Testis (tissue), 2 donors: ENCODE measurements at regions not wholly inside any gene's neighbourhood (a gene's known extent, or its start where the extent isn't known, plus 50 kb on each side); places are given as distances from the start of the nearest gene placed in this dataset.

Experiments used
- CTCF ChIP-seq, 3 experiments: fragments of 450-650 bp in 2 of 3; fragments of 200-600 bp in 1 of 3; sonication (generic) in 1 of 3; IDR thresholded peaks; one replicate each; pipeline ENCODE4 v1.5.1; 2016 to 2019; ENCODE audit warnings: antibody characterized with exemption in 3 of 3, mild to moderate bottlenecking in 2 of 3, moderate library complexity in 1 of 3
- POLR2A ChIP-seq: fragments of 450-650 bp; IDR thresholded peaks from one replicate; pipeline ENCODE4 v1.6.1; 2017; ENCODE audit warnings: antibody characterized with exemption, mild to moderate bottlenecking, moderate library complexity

- TF ChIP-seq CTCF (IDR thresholded peaks at IDR 0.05) = no peak
- no peak for TF ChIP-seq POLR2A
These were observed 160.2 kb upstream of the DPP6 start for GRCh38 chr7:153891990-153892389.
